H1 (cell line): ENCODE measurements at regions not wholly inside any gene's neighbourhood (a gene's known extent, or its start where the extent isn't known, plus 50 kb on each side); places are given as distances from the start of the nearest gene placed in this dataset.

Experiments
- CTCF ChIA-PET: fragments of 300-600 bp; sonication (Branson Sonifier 250); formaldehyde crosslinking; loops from one replicate; lab custom pipeline; 2021; ENCODE audit not compliant: partially characterized antibody; lab: Charles Lee
- POLR2A ChIA-PET: fragments of 300-600 bp; sonication (Branson Sonifier 250); formaldehyde crosslinking; loops from one replicate; lab custom pipeline; 2021; ENCODE audit warnings: inconsistent platforms; ENCODE audit not compliant: partially characterized antibody; lab: Charles Lee
- DNase-seq, 2 experiments: peaks; one replicate each; pipeline versions ENCODE4 v3.0.0 to v3.0.0-alpha.2; 2010 to 2022; ENCODE audit warnings: low spot score in 2 of 2, low read depth in 1 of 2, mixed read lengths in 1 of 2
- FAIRE-seq: peaks from 2 replicates; lab custom pipeline; 2011; peaks lifted over from hg19 to GRCh38; lab: Jason Lieb, UNC
- H2AFZ ChIP-seq: 2 replicates; pipeline ENCODE4 v1.8.1; 2012; ENCODE audit warnings: low read length, inconsistent platforms
- H2AK5ac ChIP-seq: 2 replicates; pipeline ENCODE4 v1.6.1; 2013; ENCODE audit warnings: low read depth, low read length
- H2BK120ac ChIP-seq: replicated peaks from 2 replicates; pipeline ENCODE3; 2013; ENCODE audit warnings: low read depth, low read length, inconsistent platforms
- H2BK12ac ChIP-seq: 2 replicates; pipeline ENCODE4 v1.6.1; 2013; ENCODE audit warnings: low read depth, low read length
- H2BK15ac ChIP-seq: 2 replicates; pipeline ENCODE4 v1.6.1; 2013; ENCODE audit warnings: low read length
- H2BK20ac ChIP-seq: 2 replicates; pipeline ENCODE4 v1.6.1; 2013; ENCODE audit warnings: low read length
- H2BK5ac ChIP-seq: 2 replicates; pipeline ENCODE4 v1.6.1; 2013; ENCODE audit warnings: low read depth, low read length
- H3K14ac ChIP-seq: 2 replicates; pipeline ENCODE4 v1.6.1; 2013; ENCODE audit warnings: inconsistent platforms; ENCODE audit not compliant: insufficient read length
- H3K18ac ChIP-seq: 2 replicates; pipeline ENCODE4 v1.6.1; 2013; ENCODE audit warnings: low read length; ENCODE audit errors: extremely low read depth
- H3K23ac ChIP-seq: 2 replicates; pipeline ENCODE4 v1.6.1; 2013; ENCODE audit warnings: inconsistent platforms; ENCODE audit not compliant: insufficient read length
- H3K23me2 ChIP-seq: 2 replicates; pipeline ENCODE4 v1.6.1; 2013; ENCODE audit warnings: low read depth, low read length
- H3K27ac ChIP-seq: 2 replicates; pipeline ENCODE4 v1.6.1; 2011; ENCODE audit warnings: low read depth, low read length, inconsistent platforms
- H3K27me3 ChIP-seq, 4 experiments: replicated peaks in 1 of 4; 1 replicate in 1 of 4; 2 replicates in 3 of 4; pipeline versions ENCODE4 v1.6.1 to v1.8.1; 2011 to 2013; ENCODE audit warnings: low read length in 3 of 4, mild to moderate bottlenecking in 3 of 4, inconsistent platforms in 2 of 4, mixed read lengths in 2 of 4, moderate library complexity in 1 of 4; ENCODE audit not compliant: control insufficient read depth in 3 of 4, insufficient read depth in 3 of 4; ENCODE audit errors: extremely low read depth in 1 of 4
- H3K36me3 ChIP-seq, 4 experiments: 2 replicates each; pipeline versions ENCODE4 v1.6.1 to v1.8.1; 2011 to 2013; ENCODE audit warnings: mild to moderate bottlenecking in 4 of 4, low read length in 3 of 4, moderate library complexity in 2 of 4, control low read depth in 1 of 4, inconsistent platforms in 1 of 4; ENCODE audit not compliant: insufficient read depth in 4 of 4, control insufficient read depth in 2 of 4
- H3K4ac ChIP-seq: replicated peaks from 2 replicates; pipeline ENCODE3; 2013; ENCODE audit warnings: low read length, low read depth, mixed read lengths, inconsistent platforms; ENCODE audit not compliant: insufficient read length
- H3K4me1 ChIP-seq, 4 experiments: replicated peaks in 1 of 4; 1 replicate in 1 of 4; 2 replicates in 3 of 4; pipeline versions ENCODE4 v1.6.1 to v1.8.1; 2011 to 2013; ENCODE audit warnings: low read length in 3 of 4, inconsistent platforms in 2 of 4, mixed read lengths in 1 of 4; ENCODE audit not compliant: insufficient read depth in 4 of 4, control insufficient read depth in 3 of 4
- H3K4me2 ChIP-seq, 2 experiments: 2 replicates each; pipeline versions ENCODE4 v1.6.1 to v1.8.1; 2011 to 2013; ENCODE audit warnings: low read depth in 2 of 2, low read length in 2 of 2, control low read depth in 1 of 2, inconsistent platforms in 1 of 2, mild to moderate bottlenecking in 1 of 2; ENCODE audit not compliant: insufficient read depth in 1 of 2
- H3K4me3 ChIP-seq, 4 experiments: fragments of 200-600, 300-600 bp in 1 of 4; sonication (generic), shearing (Covaris generic), sonication (Bioruptor Twin) in 1 of 4; 2 replicates each; pipeline versions ENCODE4 v1.5.1 to v1.8.1; 2011 to 2016; ENCODE audit warnings: low read length in 4 of 4, low read depth in 3 of 4, control low read depth in 2 of 4, inconsistent platforms in 2 of 4, mild to moderate bottlenecking in 2 of 4, mixed read lengths in 1 of 4, moderate library complexity in 1 of 4; ENCODE audit not compliant: insufficient read depth in 2 of 4; ENCODE audit errors: extremely low read depth in 1 of 4
- H3K56ac ChIP-seq: replicated peaks from 2 replicates; pipeline ENCODE3; 2013; ENCODE audit warnings: low read depth, mild to moderate bottlenecking, mixed read lengths, low read length, inconsistent platforms; ENCODE audit not compliant: insufficient read length
- H3K79me1 ChIP-seq: 2 replicates; pipeline ENCODE4 v1.6.1; 2013; ENCODE audit warnings: low read depth, low read length, control low read depth
- H3K79me2 ChIP-seq, 2 experiments: 2 replicates each; pipeline versions ENCODE4 v1.6.1 to v1.8.1; 2012 to 2013; ENCODE audit warnings: low read length in 2 of 2, mild to moderate bottlenecking in 2 of 2, inconsistent platforms in 1 of 2; ENCODE audit not compliant: insufficient read depth in 2 of 2, control insufficient read depth in 1 of 2
- H3K9ac ChIP-seq, 4 experiments: replicated peaks in 1 of 4; 1 replicate in 1 of 4; 2 replicates in 3 of 4; pipeline versions ENCODE4 v1.6.1 to v1.8.1; 2011 to 2013; ENCODE audit warnings: low read depth in 3 of 4, low read length in 3 of 4, control low read depth in 2 of 4, mild to moderate bottlenecking in 2 of 4, moderate library complexity in 2 of 4, inconsistent platforms in 1 of 4; ENCODE audit errors: extremely low read depth in 1 of 4
- H3K9me3 ChIP-seq, 2 experiments: 2 replicates each; pipeline versions ENCODE4 v1.6.1 to v1.8.1; 2012 to 2013; ENCODE audit warnings: mild to moderate bottlenecking in 2 of 2, moderate library complexity in 2 of 2, control low read depth in 1 of 2, inconsistent platforms in 1 of 2, low read depth in 1 of 2, low read length in 1 of 2, mixed read lengths in 1 of 2; ENCODE audit not compliant: insufficient read depth in 2 of 2
- H4K20me1 ChIP-seq, 2 experiments: replicated peaks in 1 of 2; 2 replicates each; pipeline versions ENCODE3 to v1.8.1; 2011 to 2013; ENCODE audit warnings: inconsistent platforms in 2 of 2, low read length in 2 of 2, mild to moderate bottlenecking in 1 of 2; ENCODE audit not compliant: insufficient read depth in 2 of 2, control insufficient read depth in 1 of 2
- H4K5ac ChIP-seq: 2 replicates; pipeline ENCODE4 v1.6.1; 2013; ENCODE audit warnings: low read length, low read depth, mixed read lengths, inconsistent platforms; ENCODE audit not compliant: insufficient read length
- H4K8ac ChIP-seq: 2 replicates; pipeline ENCODE4 v1.8.0; 2013; ENCODE audit warnings: mild to moderate bottlenecking, moderate library complexity, low read length, inconsistent platforms; ENCODE audit not compliant: insufficient read depth; ENCODE audit errors: extremely low read depth
- H4K91ac ChIP-seq: replicated peaks from 2 replicates; pipeline ENCODE3; 2013; ENCODE audit warnings: low read length, mixed read lengths, inconsistent platforms; ENCODE audit not compliant: insufficient read length
- CEBPB ChIP-seq: IDR thresholded peaks from 2 replicates; pipeline ENCODE4 v1.6.1; 2012; ENCODE audit warnings: low read depth, low read length
- CHD2 ChIP-seq: IDR thresholded peaks from 2 replicates; pipeline ENCODE4 v1.6.1; 2012; ENCODE audit warnings: low read length, improper control_type of control experiment
- FOSL1 ChIP-seq: IDR thresholded peaks from 2 replicates; pipeline ENCODE4 v1.6.1; 2011; ENCODE audit warnings: mild to moderate bottlenecking, low read depth, low read length, moderate library complexity; ENCODE audit not compliant: insufficient read depth
- GABPA ChIP-seq: IDR thresholded peaks from 2 replicates; pipeline ENCODE4 v1.6.1; 2011; ENCODE audit warnings: mild to moderate bottlenecking, low read length, moderate library complexity, borderline replicate concordance; ENCODE audit not compliant: insufficient read depth
- GTF2F1 ChIP-seq: IDR thresholded peaks from 2 replicates; pipeline ENCODE4 v1.6.1; 2012; ENCODE audit warnings: low read depth, low read length, improper control_type of control experiment, borderline replicate concordance
- HDAC6 ChIP-seq: IDR thresholded peaks from one replicate; pipeline ENCODE4 v1.7.1; 2012; ENCODE audit warnings: low read depth, mild to moderate bottlenecking, inconsistent platforms, low read length, moderate library complexity
- JUND ChIP-seq: IDR thresholded peaks from 2 replicates; pipeline ENCODE4 v1.6.1; 2011; ENCODE audit warnings: mild to moderate bottlenecking, improper control_type of control experiment, low read length
- NANOG ChIP-seq: IDR thresholded peaks from 2 replicates; pipeline ENCODE4 v1.6.1; 2011; ENCODE audit warnings: low read length, low read depth, mild to moderate bottlenecking, inconsistent platforms; ENCODE audit not compliant: insufficient read depth, poor library complexity, severe bottlenecking
- POLR2AphosphoS5 ChIP-seq: IDR thresholded peaks from 2 replicates; pipeline ENCODE4 v1.6.1; 2011; ENCODE audit warnings: low read depth, low read length
- RNF2 ChIP-seq: fragments of 200-900, 300-1000 bp; sonication (generic); IDR thresholded peaks from 2 replicates; pipeline ENCODE4 v1.7.1; 2016; ENCODE audit warnings: borderline replicate concordance, low read depth, mild to moderate bottlenecking, antibody characterized with exemption, low read length; ENCODE audit not compliant: poor library complexity, severe bottlenecking; ENCODE audit errors: missing control alignments
- SUZ12 ChIP-seq: fragments of 200-600 bp; sonication (generic); IDR thresholded peaks from 2 replicates; pipeline ENCODE4 v1.6.1; 2012; ENCODE audit warnings: mild to moderate bottlenecking, inconsistent platforms, low read length, moderate library complexity, mixed read lengths
- TAF1 ChIP-seq: IDR thresholded peaks from 2 replicates; pipeline ENCODE4 v1.6.1; 2011; ENCODE audit warnings: mild to moderate bottlenecking, low read depth, low read length
- TAF7 ChIP-seq: optimal IDR thresholded peaks from 2 replicates; pipeline ENCODE3; 2011; ENCODE audit warnings: low read depth, mild to moderate bottlenecking, inconsistent platforms, low read length, moderate library complexity, borderline replicate concordance
- TCF12 ChIP-seq: IDR thresholded peaks from 2 replicates; pipeline ENCODE4 v1.6.1; 2011; ENCODE audit warnings: low read depth, mild to moderate bottlenecking, low read length
- YY1 ChIP-seq: IDR thresholded peaks from 2 replicates; pipeline ENCODE4 v1.6.1; 2011; ENCODE audit warnings: low read depth, mild to moderate bottlenecking, low read length

GRCh38 chr12:59250766-59251165 is 330.5 kb upstream of the LRIG3 start:
- Histone ChIP-seq H3K27ac (no peak overlapping the region), H2AFZ (no peak overlapping the region), H3K27me3 (no peaks in the 10 kb centered on the region), H3K9me3 (peaks cover 18 to 25% of the 10 kb centered on the region in 2 experiments), H3K36me3 (no peaks in the 10 kb centered on the region; a peak in 1 of 8 replicates), H3K79me2 (no peaks in the 10 kb centered on the region), H3K4me2 (no peak overlapping the region), H2AK5ac (no peak overlapping the region), H4K20me1 (no peaks in the 10 kb centered on the region), H3K9ac (no peak overlapping the region), H4K91ac (no peak overlapping the region), H3K79me1 (no peaks in the 10 kb centered on the region), H3K4ac (no peak overlapping the region), H3K4me1 (peaks cover 0 to 4% (median 0%) of the 10 kb centered on the region in 4 experiments; a peak in 2 of 7 replicates), H3K14ac (no peak overlapping the region), H2BK12ac (no peak overlapping the region), H4K5ac (no peak overlapping the region), H4K8ac (no peak overlapping the region), H2BK20ac (no peak overlapping the region), H3K4me3 (no peak overlapping the region), H3K56ac (no peak overlapping the region), H3K23ac (no peak overlapping the region), H3K23me2 (no peaks in the 10 kb centered on the region), H2BK120ac (no peak overlapping the region), H2BK15ac (no peak overlapping the region), H2BK5ac (no peak overlapping the region), H3K18ac (no peak overlapping the region)
- ChIA-PET CTCF (no interaction called here), POLR2A (no interaction called here)
- TF ChIP-seq YY1 (no peak), GTF2F1 (no peak), GABPA (no peak), TCF12 (no peak), CEBPB (no peak), SUZ12 (no peak), POLR2AphosphoS5 (no peak), TAF1 (no peak), TAF7 (no peak), CHD2 (no peak), JUND (no peak), NANOG (no peak), HDAC6 (no peak), FOSL1 (no peak), RNF2 (no peak)
- DNase-seq (no peak), FAIRE-seq (no peak)
